BE2C (cell line): ENCODE measurements at regions not wholly inside any gene's neighbourhood (a gene's known extent, or its start where the extent isn't known, plus 50 kb on each side); places are given as distances from the start of the nearest gene placed in this dataset.

Source experiments
- DNase-seq: peaks from one replicate; pipeline ENCODE4 v3.0.0-alpha.2; 2020
- H3K27me3 ChIP-seq: fragments of 250-450 bp; sonication (Bioruptor Pico); 2 replicates; pipeline ENCODE4 v1.5.1; 2020; ENCODE audit warnings: mild to moderate bottlenecking
- H3K36me3 ChIP-seq: fragments of 250-450 bp; sonication (Bioruptor Pico); 2 replicates; pipeline ENCODE4 v1.5.1; 2020; ENCODE audit warnings: mild to moderate bottlenecking
- H3K4me1 ChIP-seq: fragments of 250-450 bp; sonication (Bioruptor Pico); 2 replicates; pipeline ENCODE4 v1.5.1; 2020
- H3K4me3 ChIP-seq: 2 replicates; pipeline ENCODE4 v1.5.1; 2011; ENCODE audit warnings: low read depth, low read length
- H3K9me3 ChIP-seq: fragments of 250-450 bp; sonication (Bioruptor Pico); 2 replicates; pipeline ENCODE4 v1.5.1; 2020
- TF ChIP-seq, protein P1 (sequence below): IDR thresholded peaks from 2 replicates; pipeline ENCODE4 v1.5.1; 2012; ENCODE audit warnings: mild to moderate bottlenecking, low read depth, low read length

DNA sequence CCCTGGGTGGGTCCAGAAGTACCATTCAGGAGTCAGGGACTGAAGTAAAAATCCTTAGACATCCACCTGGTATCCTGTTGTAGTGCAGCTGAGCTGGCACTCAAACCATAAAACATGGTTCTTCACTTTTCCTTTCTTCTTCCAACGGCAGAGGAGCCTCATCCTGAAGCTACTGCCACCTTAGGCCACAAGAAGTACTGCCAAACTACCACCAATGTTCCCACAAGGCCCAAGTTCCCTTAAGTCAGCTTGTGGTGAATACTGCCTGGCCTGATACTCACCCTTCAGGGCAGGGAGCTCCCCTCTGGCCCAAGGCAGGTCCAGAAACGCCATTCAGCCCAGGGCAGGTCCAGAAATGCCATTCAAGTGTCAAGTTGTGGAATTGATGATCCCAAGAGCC is 1053.4 kb upstream of the CITED2 start:
- no peaks in the 10 kb centered on the region for H3K9me3 ChIP-seq
- no peaks in the 10 kb centered on the region for H3K36me3 ChIP-seq
- TF ChIP-seq, protein P1, sequence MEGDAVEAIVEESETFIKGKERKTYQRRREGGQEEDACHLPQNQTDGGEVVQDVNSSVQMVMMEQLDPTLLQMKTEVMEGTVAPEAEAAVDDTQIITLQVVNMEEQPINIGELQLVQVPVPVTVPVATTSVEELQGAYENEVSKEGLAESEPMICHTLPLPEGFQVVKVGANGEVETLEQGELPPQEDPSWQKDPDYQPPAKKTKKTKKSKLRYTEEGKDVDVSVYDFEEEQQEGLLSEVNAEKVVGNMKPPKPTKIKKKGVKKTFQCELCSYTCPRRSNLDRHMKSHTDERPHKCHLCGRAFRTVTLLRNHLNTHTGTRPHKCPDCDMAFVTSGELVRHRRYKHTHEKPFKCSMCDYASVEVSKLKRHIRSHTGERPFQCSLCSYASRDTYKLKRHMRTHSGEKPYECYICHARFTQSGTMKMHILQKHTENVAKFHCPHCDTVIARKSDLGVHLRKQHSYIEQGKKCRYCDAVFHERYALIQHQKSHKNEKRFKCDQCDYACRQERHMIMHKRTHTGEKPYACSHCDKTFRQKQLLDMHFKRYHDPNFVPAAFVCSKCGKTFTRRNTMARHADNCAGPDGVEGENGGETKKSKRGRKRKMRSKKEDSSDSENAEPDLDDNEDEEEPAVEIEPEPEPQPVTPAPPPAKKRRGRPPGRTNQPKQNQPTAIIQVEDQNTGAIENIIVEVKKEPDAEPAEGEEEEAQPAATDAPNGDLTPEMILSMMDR = 0 out of 2 replicates have a peak, but pooled peaks have one; percentile 14
- no peak for DNase-seq
- no peaks in the 10 kb centered on the region for H3K27me3 ChIP-seq
- no peak overlapping the region for H3K4me3 ChIP-seq
- H3K4me1 ChIP-seq = no peaks in the 10 kb centered on the region

DNA sequence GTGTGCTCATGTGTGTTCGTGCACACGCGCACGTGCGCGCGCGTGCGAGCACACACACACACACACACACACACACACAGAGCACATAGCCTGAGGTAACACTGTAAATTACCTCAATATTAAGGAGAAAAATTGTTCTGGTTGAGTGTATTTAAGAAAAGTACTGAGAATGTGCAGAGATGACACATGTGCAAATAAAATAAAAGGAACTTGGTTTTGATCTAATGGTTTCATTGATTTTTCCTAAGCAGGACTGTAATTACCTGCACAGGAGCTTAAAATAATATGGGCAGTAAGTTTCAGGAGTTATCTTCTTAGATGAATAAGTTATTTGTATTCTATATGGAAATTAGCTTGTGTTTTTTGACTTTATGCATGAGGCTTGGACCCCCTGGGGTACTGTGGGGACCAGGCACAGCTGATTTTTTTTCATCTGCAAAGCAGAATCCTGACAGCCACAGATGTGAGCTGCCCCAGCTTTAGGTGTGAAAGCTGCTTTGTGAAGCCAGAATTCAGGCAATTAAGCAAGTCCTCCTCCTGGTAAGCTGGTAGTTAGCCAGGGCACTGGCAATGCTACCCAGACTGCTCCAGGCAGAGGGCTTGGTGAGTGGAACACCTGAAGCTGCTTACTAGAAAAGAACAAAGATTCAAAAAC is 1040.6 kb upstream of the CITED2 start:
- no peak overlapping the region for H3K4me3 ChIP-seq
- no peaks in the 10 kb centered on the region for H3K27me3 ChIP-seq
- H3K36me3 ChIP-seq = no peaks in the 10 kb centered on the region
- H3K4me1 ChIP-seq = no peaks in the 10 kb centered on the region
- TF ChIP-seq, protein P1 = no peak
- H3K9me3 ChIP-seq = no peaks in the 10 kb centered on the region
- no peak for DNase-seq

DNA sequence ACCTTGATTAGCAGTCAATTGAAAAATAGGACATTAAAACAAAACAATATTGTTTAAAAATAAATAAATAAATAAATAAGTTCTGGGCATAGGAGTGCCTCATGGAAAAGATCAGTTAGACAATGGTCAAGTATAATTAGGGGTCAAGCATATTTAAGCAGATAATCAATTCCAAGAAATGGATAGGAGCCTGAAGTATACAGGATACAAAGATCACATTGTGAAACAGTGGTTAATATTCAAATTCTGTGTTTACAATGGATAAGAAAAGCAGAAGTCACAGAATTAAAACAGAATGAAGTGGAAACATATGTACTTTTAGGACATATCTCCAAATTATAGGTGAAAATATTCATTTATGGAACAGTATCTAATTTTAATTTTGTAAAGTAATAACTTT is 1028.6 kb upstream of the CITED2 start:
- Histone ChIP-seq H3K4me3 (no peak overlapping the region), H3K9me3 (no peaks in the 10 kb centered on the region), H3K27me3 (no peaks in the 10 kb centered on the region), H3K4me1 (no peaks in the 10 kb centered on the region), H3K36me3 (no peaks in the 10 kb centered on the region)
- TF ChIP-seq, protein P1 = no peak
- DNase-seq = no peak

DNA sequence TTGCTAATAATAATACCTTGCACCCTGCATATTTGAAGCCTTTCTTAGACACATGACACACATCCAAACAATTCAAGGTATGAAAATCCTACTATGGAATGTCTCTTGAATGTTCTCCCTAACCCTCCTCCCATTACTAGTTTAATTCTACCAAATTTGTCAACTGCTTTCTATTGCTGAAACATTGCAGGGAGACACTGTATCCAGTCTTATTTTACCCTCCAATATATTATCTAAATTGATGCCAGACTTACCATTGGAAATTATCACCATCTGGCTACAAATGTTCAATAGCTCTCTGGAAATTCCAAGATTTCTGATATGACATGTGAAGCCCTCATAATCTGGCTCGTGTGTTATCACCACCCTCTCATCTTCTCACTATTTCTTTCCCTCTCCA is 1027.3 kb upstream of the CITED2 start:
- Histone ChIP-seq H3K4me1 (no peaks in the 10 kb centered on the region), H3K4me3 (no peak overlapping the region), H3K9me3 (no peaks in the 10 kb centered on the region), H3K27me3 (no peaks in the 10 kb centered on the region), H3K36me3 (no peaks in the 10 kb centered on the region)
- TF ChIP-seq, protein P1 = no peak
- DNase-seq = no peak

DNA sequence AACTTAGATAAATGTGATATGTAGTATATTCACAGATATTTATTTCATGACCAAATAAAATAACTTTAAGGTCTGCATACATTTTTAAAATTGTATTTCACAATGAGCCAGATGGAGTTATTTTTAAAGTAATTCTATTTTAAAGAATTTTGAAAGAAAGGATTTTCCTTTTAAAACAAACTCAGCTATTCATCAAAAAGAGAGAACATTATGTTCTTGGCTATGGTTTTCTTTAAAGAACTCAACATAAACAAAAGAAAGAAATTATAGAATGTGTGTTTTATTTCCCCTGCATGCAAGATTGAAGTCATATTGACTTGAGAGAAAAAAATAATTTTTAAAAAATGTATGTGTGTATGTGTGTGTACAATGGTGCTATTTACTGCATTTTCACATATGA is 1023.6 kb upstream of the CITED2 start:
- DNase-seq = no peak
- Histone ChIP-seq H3K4me1 (no peaks in the 10 kb centered on the region), H3K27me3 (no peaks in the 10 kb centered on the region), H3K9me3 (no peaks in the 10 kb centered on the region), H3K36me3 (no peaks in the 10 kb centered on the region), H3K4me3 (no peak overlapping the region)
- TF ChIP-seq, protein P1 = no peak

DNA sequence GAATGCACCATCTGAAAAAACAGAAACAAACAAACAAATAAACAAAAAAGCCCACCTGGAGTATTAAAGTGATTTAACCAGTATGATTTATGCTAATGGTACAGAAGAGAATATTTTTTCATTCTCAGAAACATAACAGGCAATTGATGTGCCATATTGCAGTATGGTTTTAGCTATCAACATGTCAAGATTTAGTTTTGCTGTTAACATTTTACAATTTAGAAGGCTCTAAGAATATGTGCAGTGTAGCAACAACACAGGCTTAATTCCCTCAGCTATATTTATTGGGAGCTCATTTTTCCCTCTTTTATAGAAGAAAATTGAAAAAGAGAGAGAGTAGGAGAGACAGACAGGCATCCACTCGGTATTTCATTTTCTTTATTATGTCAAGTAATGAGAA is 1022.7 kb upstream of the CITED2 start:
- TF ChIP-seq, protein P1 = no peak
- Histone ChIP-seq H3K4me3 (no peak overlapping the region), H3K4me1 (no peaks in the 10 kb centered on the region), H3K36me3 (no peaks in the 10 kb centered on the region), H3K27me3 (no peaks in the 10 kb centered on the region), H3K9me3 (no peaks in the 10 kb centered on the region)
- DNase-seq = no peak
